ENCODE measurements at regions not wholly inside any gene's neighbourhood (a gene's known extent, or its start where the extent isn't known, plus 50 kb on each side); places are given as distances from the start of the nearest gene placed in this dataset.

GRCh38 chr5:61969755-61970154 is 336.3 kb upstream of the KIF2A start:
- no peak for DNase-seq

GRCh38 chr5:61970218-61970617 is 335.8 kb upstream of the KIF2A start:
- no peak for DNase-seq

- no peak for DNase-seq
Measured at GRCh38 chr5:61974680-61975079, 331.3 kb upstream of the KIF2A start.

- no peak for DNase-seq
Measured at GRCh38 chr5:61981886-61982285, 324.1 kb upstream of the KIF2A start.

- peak; percentile 27 for DNase-seq
Measured at GRCh38 chr5:61991430-61991829, 314.6 kb upstream of the KIF2A start.

GRCh38 chr5:61991866-61992265 is 314.1 kb upstream of the KIF2A start:
- no peak for DNase-seq

GRCh38 chr5:61993295-61993927 is 312.6 kb upstream of the KIF2A start:
- DNase-seq, result no peak

GRCh38 chr5:61994171-61994570 is 311.8 kb upstream of the KIF2A start:
- DNase-seq, result no peak

- no peak for DNase-seq
Measured at GRCh38 chr5:61995486-61995885, 310.5 kb upstream of the KIF2A start.

GRCh38 chr5:61999371-61999770 is 306.6 kb upstream of the KIF2A start:
- DNase-seq, result no peak

- DNase-seq, result no peak
Measured at GRCh38 chr5:62000646-62001045, 305.4 kb upstream of the KIF2A start.

GRCh38 chr5:62001640-62002039 is 304.4 kb upstream of the KIF2A start:
- DNase-seq, result no peak

- no peak for DNase-seq
Measured at GRCh38 chr5:62002436-62002835, 303.6 kb upstream of the KIF2A start.

GRCh38 chr5:62005551-62005950 is 300.5 kb upstream of the KIF2A start:
- no peak for DNase-seq

- DNase-seq, result no peak
Measured at GRCh38 chr5:62007457-62007856, 298.5 kb upstream of the KIF2A start.

- DNase-seq, result no peak
Measured at GRCh38 chr5:62011089-62011664, 294.8 kb upstream of the KIF2A start.

GRCh38 chr5:62017092-62017491 is 288.9 kb upstream of the KIF2A start:
- DNase-seq, result no peak

GRCh38 chr5:62029303-62029702 is 276.7 kb upstream of the KIF2A start:
- DNase-seq, result no peak

GRCh38 chr5:62030326-62030725 is 275.7 kb upstream of the KIF2A start:
- no peak for DNase-seq

GRCh38 chr5:62038024-62038423 is 268.0 kb upstream of the KIF2A start:
- DNase-seq, result no peak

- DNase-seq, result no peak
Measured at GRCh38 chr5:62041156-62041756, 264.8 kb upstream of the KIF2A start.

- DNase-seq, result peak; percentile 17
Measured at GRCh38 chr5:62042007-62042406, 264.0 kb upstream of the KIF2A start.

GRCh38 chr5:62043289-62044280 is 262.4 kb upstream of the KIF2A start:
- DNase-seq, result peak; percentile 34
